HCT116 (cell line): ENCODE measurements at regions not wholly inside any gene's neighbourhood (a gene's known extent, or its start where the extent isn't known, plus 50 kb on each side); places are given as distances from the start of the nearest gene placed in this dataset.

ENCODE experiments used
- ELF1 ChIP-seq: IDR thresholded peaks from 2 replicates; pipeline ENCODE4 v1.6.1; 2012; ENCODE audit warnings: low read depth, borderline replicate concordance
- POLR2A ChIP-seq: IDR thresholded peaks from 2 replicates; pipeline ENCODE4 v1.7.0; 2011; ENCODE audit warnings: borderline replicate concordance; ENCODE audit not compliant: insufficient read depth, insufficient read length; ENCODE audit errors: extremely low read depth
- SIN3A ChIP-seq: IDR thresholded peaks from 2 replicates; pipeline ENCODE4 v1.6.1; 2012; ENCODE audit warnings: low read depth
- YY1 ChIP-seq: IDR thresholded peaks from 2 replicates; pipeline ENCODE4 v1.6.1; 2011; ENCODE audit warnings: low read length, low read depth, moderate library complexity, mild to moderate bottlenecking; ENCODE audit not compliant: insufficient replicate concordance; ENCODE audit errors: extremely low read depth
- ZNF274 ChIP-seq: fragments of 200-500 bp; sonication (Bioruptor generic); IDR thresholded peaks from 2 replicates; pipeline ENCODE4 v1.6.1; 2014; ENCODE audit warnings: mild to moderate bottlenecking, low read depth, low read length, inconsistent platforms
- TF ChIP-seq, protein P1 (sequence below): IDR thresholded peaks from 2 replicates; pipeline ENCODE4 v1.6.1; 2012
- TF ChIP-seq, protein P2 (sequence below), 3 experiments: fragments of 200-600 bp in 1 of 3; sonication (generic) in 1 of 3; IDR thresholded peaks in 2 of 3; conservative IDR thresholded peaks in 1 of 3; 2 replicates each; pipeline ENCODE4 v1.5.1; 2012 to 2017; ENCODE audit warnings: low read depth in 2 of 3, low read length in 2 of 3, antibody characterized with exemption in 1 of 3, borderline replicate concordance in 1 of 3, control low read depth in 1 of 3, mild to moderate bottlenecking in 1 of 3, mixed read lengths in 1 of 3, mixed run types in 1 of 3, moderate library complexity in 1 of 3; ENCODE audit not compliant: insufficient read depth in 1 of 3
- TF ChIP-seq, protein P3 (sequence below): IDR thresholded peaks from 2 replicates; pipeline ENCODE4 v1.6.1; 2011; ENCODE audit warnings: mild to moderate bottlenecking, low read length, moderate library complexity; ENCODE audit not compliant: insufficient replicate concordance; ENCODE audit errors: extremely low read depth

DNA sequence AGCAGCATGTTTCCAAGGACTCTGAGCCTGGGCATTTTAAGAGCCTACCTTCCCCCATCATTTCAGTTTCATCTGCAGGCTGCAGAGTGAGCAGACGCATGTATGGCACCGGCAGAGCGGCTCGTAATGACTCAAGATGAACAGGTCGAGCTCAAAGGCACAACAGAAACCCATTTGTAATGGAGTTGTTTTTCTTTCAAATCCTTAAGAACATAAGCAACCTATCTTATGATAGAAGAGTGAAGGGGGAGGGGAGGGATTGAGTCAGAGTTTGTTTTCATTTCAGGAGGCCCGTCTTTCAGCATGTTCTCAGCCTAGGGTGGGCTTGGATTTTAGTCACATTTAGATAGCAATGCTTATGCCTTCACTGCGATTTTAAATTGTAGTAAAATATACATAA lies 54.9 kb upstream of the CISTR start:
- TF ChIP-seq, protein P1, sequence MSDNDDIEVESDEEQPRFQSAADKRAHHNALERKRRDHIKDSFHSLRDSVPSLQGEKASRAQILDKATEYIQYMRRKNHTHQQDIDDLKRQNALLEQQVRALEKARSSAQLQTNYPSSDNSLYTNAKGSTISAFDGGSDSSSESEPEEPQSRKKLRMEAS = no peak
- no peak for TF ChIP-seq ELF1
- TF ChIP-seq, protein P2, sequence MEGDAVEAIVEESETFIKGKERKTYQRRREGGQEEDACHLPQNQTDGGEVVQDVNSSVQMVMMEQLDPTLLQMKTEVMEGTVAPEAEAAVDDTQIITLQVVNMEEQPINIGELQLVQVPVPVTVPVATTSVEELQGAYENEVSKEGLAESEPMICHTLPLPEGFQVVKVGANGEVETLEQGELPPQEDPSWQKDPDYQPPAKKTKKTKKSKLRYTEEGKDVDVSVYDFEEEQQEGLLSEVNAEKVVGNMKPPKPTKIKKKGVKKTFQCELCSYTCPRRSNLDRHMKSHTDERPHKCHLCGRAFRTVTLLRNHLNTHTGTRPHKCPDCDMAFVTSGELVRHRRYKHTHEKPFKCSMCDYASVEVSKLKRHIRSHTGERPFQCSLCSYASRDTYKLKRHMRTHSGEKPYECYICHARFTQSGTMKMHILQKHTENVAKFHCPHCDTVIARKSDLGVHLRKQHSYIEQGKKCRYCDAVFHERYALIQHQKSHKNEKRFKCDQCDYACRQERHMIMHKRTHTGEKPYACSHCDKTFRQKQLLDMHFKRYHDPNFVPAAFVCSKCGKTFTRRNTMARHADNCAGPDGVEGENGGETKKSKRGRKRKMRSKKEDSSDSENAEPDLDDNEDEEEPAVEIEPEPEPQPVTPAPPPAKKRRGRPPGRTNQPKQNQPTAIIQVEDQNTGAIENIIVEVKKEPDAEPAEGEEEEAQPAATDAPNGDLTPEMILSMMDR (IDR thresholded peaks at IDR 0.05 in 2 of 3, conservative IDR thresholded peaks at IDR 0.05 in 1 of 3; ENCODE audit: borderline replicate concordance in 1 of 3, insufficient read depth in 1 of 3, low read depth in 2 of 3, low read length in 2 of 3) = no peak
- no peak for TF ChIP-seq YY1
- TF ChIP-seq, protein P3, sequence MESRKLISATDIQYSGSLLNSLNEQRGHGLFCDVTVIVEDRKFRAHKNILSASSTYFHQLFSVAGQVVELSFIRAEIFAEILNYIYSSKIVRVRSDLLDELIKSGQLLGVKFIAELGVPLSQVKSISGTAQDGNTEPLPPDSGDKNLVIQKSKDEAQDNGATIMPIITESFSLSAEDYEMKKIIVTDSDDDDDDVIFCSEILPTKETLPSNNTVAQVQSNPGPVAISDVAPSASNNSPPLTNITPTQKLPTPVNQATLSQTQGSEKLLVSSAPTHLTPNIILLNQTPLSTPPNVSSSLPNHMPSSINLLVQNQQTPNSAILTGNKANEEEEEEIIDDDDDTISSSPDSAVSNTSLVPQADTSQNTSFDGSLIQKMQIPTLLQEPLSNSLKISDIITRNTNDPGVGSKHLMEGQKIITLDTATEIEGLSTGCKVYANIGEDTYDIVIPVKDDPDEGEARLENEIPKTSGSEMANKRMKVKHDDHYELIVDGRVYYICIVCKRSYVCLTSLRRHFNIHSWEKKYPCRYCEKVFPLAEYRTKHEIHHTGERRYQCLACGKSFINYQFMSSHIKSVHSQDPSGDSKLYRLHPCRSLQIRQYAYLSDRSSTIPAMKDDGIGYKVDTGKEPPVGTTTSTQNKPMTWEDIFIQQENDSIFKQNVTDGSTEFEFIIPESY = no peak
- TF ChIP-seq POLR2A = no peak
- no peak for TF ChIP-seq ZNF274
- TF ChIP-seq SIN3A = no peak
